NCI-H345 treated with DMSO at 0.1 percent for 48 hours (cell line): ENCODE measurements at regions not wholly inside any gene's neighbourhood (a gene's known extent, or its start where the extent isn't known, plus 50 kb on each side); places are given as distances from the start of the nearest gene placed in this dataset.

Experiments
- DNase-seq: peaks from one replicate; lab custom pipeline; 2025; ENCODE audit not compliant: unreplicated experiment; lab: John Stamatoyannopoulos, UW

DNA sequence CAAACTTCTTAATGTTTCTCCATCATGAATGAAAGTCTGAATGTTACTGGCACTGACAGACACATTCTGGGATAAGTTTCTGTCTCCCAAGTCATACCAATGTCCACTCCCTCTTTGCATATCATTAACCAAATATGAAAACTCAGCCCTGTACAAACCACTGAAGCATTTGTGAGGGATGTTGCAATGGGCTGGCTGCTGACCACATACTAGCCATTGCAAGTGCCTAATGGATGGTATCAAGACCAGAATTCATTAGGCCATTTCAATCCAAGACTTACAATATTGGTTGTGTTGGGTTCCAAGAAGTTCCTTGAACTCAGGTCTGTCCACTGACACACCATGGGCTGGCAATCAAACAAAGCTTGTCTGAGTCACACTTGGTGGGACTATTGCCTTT, 73.8 kb downstream of the CBLN2 start:
- no peak for DNase-seq

- DNase-seq, result no peak
These were observed 76.0 kb downstream of the CBLN2 start for GRCh38 chr18:72468021-72468710.

DNA sequence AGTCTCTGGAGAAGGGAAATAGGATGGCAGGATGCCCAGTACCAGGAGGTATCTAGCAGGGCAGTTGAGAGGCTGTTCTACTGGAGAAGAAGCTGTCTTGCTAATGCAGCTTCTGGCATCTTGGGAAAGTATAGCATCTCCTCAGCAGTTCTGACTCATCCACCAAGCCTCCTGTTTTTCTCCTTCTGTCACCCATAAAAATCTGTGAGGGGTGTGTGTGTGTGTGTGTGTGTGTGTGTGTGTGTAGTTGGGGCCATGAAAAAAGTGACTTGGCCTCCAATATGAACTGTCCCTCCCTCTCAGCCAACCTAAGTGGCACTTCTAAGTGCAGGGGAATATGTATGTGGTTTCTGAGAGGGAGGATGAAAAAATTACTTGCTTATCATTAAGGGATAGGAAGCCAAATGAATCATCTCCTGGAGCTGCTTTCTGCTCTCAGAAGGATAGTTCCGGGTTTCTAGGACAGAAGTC, 83.9 kb downstream of the CBLN2 start:
- DNase-seq, result no peak

- no peak for DNase-seq
These were observed 85.9 kb downstream of the CBLN2 start for GRCh38 chr18:72458271-72458670.

DNA sequence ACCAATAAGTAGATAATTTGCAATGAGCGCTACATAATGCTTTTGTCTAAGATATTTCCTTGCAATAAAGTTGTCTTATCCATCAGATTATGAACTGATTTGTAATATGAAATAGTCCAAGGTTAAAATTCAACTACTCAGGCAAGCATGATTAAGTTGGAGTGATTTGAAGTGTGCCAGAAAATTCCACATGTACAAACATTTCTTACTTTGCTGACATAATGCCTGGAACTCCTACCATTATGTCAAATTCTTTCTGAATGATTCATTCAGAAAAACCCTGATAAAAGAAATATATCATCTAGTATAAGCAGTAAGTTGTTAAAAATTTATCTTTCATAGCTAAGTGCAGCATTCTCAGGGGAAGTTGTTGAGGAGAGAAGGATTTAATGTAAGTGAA, 87.3 kb downstream of the CBLN2 start:
- no peak for DNase-seq

- DNase-seq, result no peak
These were observed 91.8 kb downstream of the CBLN2 start for GRCh38 chr18:72452328-72452727.

- no peak for DNase-seq
These were observed 99.4 kb downstream of the CBLN2 start for GRCh38 chr18:72444798-72445155.

DNA sequence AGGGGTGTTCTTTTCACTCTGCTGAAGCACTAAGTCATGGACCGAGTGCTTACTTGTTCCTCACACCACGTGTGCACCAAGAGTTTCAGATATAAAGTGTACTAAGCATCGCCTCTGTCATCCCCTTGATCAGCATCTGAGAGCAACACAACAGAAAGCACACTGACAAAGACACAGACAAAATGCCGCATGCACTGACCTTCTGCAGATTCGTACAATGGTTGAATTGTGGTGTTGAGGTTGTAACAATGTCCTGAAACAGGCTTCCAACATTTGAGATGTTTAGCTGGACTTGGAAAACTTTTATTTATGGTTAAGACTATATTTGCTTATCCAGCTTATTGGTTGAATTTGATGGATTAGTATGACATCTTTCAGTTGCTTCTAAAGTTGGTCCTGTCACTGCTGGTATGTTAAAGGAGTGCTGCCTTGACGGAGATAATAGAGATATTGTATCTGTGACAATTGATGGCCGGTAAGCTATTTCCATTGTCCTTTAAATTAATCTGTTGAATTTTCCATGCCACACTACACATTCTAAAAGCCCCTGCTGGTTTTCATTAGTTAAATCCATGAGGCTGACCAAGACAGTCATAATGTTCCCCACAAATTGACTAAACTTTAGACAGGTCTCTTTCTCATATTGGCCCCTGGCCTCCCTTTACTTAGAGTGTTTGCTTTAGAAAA, 99.9 kb downstream of the CBLN2 start:
- DNase-seq, result no peak

DNA sequence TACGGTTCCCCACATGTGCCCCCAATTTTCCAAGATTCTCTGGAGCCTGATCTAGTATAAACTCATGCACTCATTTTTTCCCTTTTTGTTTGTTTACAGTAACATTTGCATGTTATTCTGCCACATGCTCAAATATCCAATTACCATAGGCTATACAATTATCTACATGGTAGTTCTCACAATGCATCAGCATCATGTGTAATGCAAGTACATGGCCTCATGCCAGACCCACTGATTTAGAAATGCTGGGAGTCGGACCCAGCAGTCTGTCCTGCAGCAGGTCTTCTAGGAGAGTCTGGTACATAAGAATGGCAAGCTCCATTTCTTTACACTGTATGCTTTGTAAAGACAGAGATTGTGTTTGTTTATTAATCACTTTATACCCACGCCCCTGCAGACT, 107.7 kb downstream of the CBLN2 start:
- DNase-seq, result peak; percentile 26

- no peak for DNase-seq
These were observed 110.4 kb downstream of the CBLN2 start for GRCh38 chr18:72433756-72434155.

- DNase-seq, result no peak
These were observed 116.4 kb downstream of the CBLN2 start for GRCh38 chr18:72427721-72428120.

- no peak for DNase-seq
These were observed 124.2 kb downstream of the CBLN2 start for GRCh38 chr18:72419914-72420313.

DNA sequence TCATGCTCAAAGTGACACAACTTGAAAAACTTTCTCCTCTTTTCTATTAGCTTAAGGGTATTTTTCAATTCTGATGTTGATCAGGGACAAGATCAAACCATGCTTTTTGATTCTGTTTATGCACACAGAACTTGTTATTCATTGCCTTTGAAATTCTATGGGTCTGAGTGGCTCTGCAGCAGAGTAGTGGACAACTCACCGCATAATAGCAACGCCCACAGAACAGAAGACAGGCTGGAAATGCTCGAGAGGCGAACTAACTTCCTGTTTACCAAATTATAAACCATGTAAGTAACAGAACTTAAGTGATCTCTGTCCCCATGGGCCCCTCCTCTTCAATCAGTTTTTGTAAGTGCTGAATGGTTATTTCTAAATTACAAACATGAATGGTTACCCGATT, 131.2 kb downstream of the CBLN2 start:
- DNase-seq, result no peak

- DNase-seq, result no peak
These were observed 132.9 kb downstream of the CBLN2 start for GRCh38 chr18:72411261-72411660.

DNA sequence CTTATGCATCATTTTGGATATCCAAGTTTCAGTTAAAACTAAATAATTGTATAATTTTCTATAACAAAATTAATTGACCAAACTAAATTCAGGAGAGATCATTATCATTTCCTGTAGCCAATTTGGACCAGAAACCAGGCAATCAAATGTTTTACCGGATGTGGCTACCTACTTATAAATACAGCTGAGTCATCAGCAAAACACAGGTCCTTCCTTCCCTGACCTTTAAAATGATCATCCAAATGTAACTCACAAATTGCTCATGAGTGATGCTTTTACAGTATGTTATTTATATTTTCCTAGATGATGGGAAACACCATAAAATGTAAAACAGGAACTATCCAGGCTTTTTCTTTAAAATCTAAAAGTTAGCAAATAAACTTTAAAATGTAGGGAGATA, 133.7 kb downstream of the CBLN2 start:
- no peak for DNase-seq

GRCh38 chr18:72409903-72410302, 134.2 kb downstream of the CBLN2 start:
- DNase-seq, result no peak

- no peak for DNase-seq
These were observed 137.1 kb downstream of the CBLN2 start for GRCh38 chr18:72407048-72407447.

- no peak for DNase-seq
These were observed 152.2 kb downstream of the CBLN2 start for GRCh38 chr18:72391951-72392350.

DNA sequence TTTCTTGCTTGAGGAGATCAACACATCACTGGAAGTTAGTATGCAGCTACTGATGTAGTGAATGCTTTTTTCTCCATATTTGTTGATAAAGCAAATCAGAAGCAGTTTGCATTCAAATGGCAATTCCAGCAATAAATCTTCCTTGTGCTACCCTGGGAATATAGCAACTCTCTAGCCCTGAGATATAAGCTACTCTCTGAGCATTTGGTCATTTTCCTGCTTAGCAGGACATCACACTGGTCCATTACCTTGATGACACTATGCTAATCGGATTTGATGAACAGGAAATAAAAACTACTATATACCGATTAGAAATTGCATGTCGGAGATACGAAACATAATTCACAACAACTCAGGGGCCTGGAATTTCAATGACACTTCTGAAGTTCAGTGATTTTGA, 152.7 kb downstream of the CBLN2 start:
- no peak for DNase-seq

DNA sequence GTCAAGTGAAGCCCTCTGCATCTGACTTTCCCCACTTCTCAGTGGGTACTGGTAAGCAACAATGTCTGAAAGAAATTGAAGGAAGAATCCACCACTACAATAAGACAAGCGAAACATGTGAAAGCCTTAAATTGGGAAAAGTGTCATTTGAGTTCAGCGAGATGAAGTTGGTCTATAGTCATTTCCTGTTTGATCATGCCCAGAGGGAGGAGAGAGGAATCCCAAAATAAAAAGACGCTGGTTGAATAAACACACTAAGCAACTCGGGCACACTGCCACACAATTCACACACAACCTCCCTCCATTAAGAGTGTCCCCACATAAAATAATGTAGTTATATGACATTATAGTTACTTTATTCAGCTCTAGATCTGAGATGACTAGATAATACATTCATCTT, 166.1 kb downstream of the CBLN2 start:
- no peak for DNase-seq

- DNase-seq, result no peak
These were observed 167.9 kb downstream of the CBLN2 start for GRCh38 chr18:72376256-72376655.

DNA sequence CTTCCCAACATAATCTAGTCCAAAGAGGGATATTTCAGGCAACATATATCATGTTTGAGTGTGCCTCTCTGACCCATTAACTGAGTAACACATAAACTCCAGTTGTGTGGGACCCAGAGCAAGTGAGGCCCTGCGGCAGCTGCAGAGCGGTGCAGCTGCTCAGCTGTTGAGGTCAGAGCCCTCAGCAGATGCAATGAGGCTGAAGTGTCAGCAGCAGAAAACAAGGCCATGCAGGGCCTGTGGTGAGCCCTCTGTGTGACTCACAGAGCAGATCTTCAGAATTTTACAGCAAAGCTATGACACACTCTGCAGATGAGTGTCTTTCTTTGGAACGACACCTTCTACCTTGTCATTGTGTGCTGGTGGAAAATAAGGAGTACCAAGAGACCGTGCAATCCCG, 168.5 kb downstream of the CBLN2 start:
- no peak for DNase-seq

GRCh38 chr18:72372076-72372475, 172.1 kb downstream of the CBLN2 start:
- no peak for DNase-seq
